HEK293 (cell line): ENCODE measurements at regions not wholly inside any gene's neighbourhood (a gene's known extent, or its start where the extent isn't known, plus 50 kb on each side); places are given as distances from the start of the nearest gene placed in this dataset.

Source experiments
- CTCF ChIP-seq: fragments of 450-650 bp; formaldehyde crosslinking; IDR thresholded peaks from 2 replicates; pipeline ENCODE4 v1.5.1; 2016; ENCODE audit warnings: missing biosample characterization, missing genetic modification characterization
- TSHZ1 ChIP-seq: fragments of 450-650 bp; formaldehyde crosslinking; IDR thresholded peaks from 2 replicates; pipeline ENCODE4 v1.5.1; 2016; ENCODE audit warnings: missing biosample characterization, missing genetic modification characterization, borderline replicate concordance
- ZNF132 ChIP-seq: fragments of 450-650 bp; formaldehyde crosslinking; IDR thresholded peaks from 2 replicates; pipeline ENCODE4 v1.5.1; 2017; ENCODE audit warnings: missing biosample characterization, missing genetic modification characterization, borderline replicate concordance
- ZNF302 ChIP-seq: fragments of 450-650 bp; formaldehyde crosslinking; IDR thresholded peaks from 2 replicates; pipeline ENCODE4 v1.5.1; 2016; ENCODE audit warnings: missing biosample characterization, missing genetic modification characterization, low read depth
- ZNF335 ChIP-seq: fragments of 450-650 bp; formaldehyde crosslinking; conservative IDR thresholded peaks from 2 replicates; pipeline ENCODE4 v1.5.1; 2016; ENCODE audit warnings: missing biosample characterization, missing genetic modification characterization
- ZNF398 ChIP-seq: fragments of 450-650 bp; formaldehyde crosslinking; IDR thresholded peaks from 2 replicates; pipeline ENCODE4 v1.5.1; 2017; ENCODE audit warnings: missing biosample characterization, missing genetic modification characterization

GRCh38 chr12:89230376-89231315 is 121.7 kb downstream of the DUSP6 start:
- TF ChIP-seq TSHZ1 (tag by site-specific recombination) = no peak
- TF ChIP-seq ZNF335 (tag by site-specific recombination) = no peak
- no peak for TF ChIP-seq ZNF398 (tag by site-specific recombination)
- TF ChIP-seq ZNF132 (tag by site-specific recombination) = no peak
- no peak for TF ChIP-seq CTCF
- TF ChIP-seq ZNF302 (tag by site-specific recombination) = no peak
